ENCODE measurements at regions not wholly inside any gene's neighbourhood (a gene's known extent, or its start where the extent isn't known, plus 50 kb on each side); places are given as distances from the start of the nearest gene placed in this dataset.

DNA sequence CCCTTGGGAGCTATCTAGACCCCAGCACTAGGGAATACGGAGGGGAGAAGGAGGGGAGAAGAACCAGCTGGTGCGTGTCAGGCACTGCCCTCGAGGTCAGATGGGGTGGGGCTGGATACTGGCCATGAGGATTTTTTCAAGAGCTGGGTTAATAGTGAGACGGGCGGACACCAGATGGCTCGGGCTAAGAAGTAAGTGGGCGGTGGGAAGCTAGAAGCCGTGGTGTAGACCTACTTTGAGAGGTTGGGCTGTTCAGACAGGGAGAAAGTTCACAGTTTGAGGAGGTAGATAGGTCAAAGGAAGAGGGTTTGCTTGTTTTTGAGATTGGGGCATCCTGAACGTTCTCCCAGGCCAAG lies 303.8 kb downstream of the SEC14L1 start:
- Mint-ChIP-seq H3K27me3 (ENCODE audit: low read depth, poor library complexity) (peaks cover 4% of the 10 kb centered on the region), H3K36me3 (ENCODE audit: low read depth) (peaks cover 15% of the 10 kb centered on the region), H3K27ac (peak overlapping the region; percentile 82), H3K4me3 (peak overlapping the region; percentile 61), H3K4me1 (peaks cover 99% of the 10 kb centered on the region), H3K9me3 (no peaks in the 10 kb centered on the region)
- peak; percentile 51 for DNase-seq
- TF ChIP-seq, protein P1, sequence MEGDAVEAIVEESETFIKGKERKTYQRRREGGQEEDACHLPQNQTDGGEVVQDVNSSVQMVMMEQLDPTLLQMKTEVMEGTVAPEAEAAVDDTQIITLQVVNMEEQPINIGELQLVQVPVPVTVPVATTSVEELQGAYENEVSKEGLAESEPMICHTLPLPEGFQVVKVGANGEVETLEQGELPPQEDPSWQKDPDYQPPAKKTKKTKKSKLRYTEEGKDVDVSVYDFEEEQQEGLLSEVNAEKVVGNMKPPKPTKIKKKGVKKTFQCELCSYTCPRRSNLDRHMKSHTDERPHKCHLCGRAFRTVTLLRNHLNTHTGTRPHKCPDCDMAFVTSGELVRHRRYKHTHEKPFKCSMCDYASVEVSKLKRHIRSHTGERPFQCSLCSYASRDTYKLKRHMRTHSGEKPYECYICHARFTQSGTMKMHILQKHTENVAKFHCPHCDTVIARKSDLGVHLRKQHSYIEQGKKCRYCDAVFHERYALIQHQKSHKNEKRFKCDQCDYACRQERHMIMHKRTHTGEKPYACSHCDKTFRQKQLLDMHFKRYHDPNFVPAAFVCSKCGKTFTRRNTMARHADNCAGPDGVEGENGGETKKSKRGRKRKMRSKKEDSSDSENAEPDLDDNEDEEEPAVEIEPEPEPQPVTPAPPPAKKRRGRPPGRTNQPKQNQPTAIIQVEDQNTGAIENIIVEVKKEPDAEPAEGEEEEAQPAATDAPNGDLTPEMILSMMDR (IDR thresholded peaks at IDR 0.05): no peak

- H3K27me3 Mint-ChIP-seq (ENCODE audit: low read depth, poor library complexity): peaks cover 4% of the 10 kb centered on the region
- no peak for DNase-seq
- peaks cover 15% of the 10 kb centered on the region for H3K36me3 Mint-ChIP-seq (ENCODE audit: low read depth)
- peak overlapping the region; percentile 61 for H3K4me3 Mint-ChIP-seq
- no peaks in the 10 kb centered on the region for H3K9me3 Mint-ChIP-seq
- H3K4me1 Mint-ChIP-seq: peaks cover 99% of the 10 kb centered on the region
- H3K27ac Mint-ChIP-seq: peak overlapping the region; percentile 82
- TF ChIP-seq, protein P1 (IDR thresholded peaks at IDR 0.05): no peak
Observed at GRCh38 chr17:77444984-77445759, 304.4 kb downstream of the SEC14L1 start.

DNA sequence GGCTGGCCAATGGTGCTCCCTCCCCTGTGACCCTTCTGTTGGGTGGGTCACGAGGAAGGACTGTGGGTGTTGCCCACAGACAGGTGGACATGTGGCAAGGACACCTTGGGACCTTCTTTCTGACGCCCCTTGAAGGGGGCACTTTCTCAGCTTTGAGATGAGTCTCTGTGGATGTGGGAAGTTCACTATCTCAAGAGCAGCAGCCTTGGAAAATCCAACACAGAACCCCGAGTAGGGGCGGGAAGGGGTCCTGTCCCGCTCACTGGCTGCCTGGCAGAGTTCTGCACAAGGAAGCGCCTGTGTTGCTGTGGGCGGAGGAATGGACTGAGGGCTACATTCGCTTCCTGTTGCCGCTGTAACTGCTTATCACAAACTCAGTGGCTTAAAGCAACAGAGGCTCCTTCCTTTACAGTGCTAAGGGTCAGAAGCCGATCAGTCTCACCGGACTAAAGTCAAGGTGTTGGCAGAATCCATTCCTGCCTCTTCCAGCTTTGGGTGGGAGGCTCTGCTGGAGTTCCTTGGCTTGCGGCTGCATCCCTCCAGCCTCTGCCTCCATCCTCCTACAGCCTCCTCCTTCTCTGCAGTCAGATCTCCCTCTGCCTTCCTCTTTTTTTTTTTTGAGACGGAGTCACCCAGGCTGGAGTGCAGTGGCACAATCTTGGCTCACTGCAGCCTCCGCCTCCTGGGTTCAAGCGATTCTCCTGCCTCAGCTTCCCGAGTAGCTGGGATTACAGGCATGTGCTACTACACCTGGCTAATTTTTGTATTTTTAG lies 305.2 kb downstream of the SEC14L1 start:
- Mint-ChIP-seq H3K36me3 (ENCODE audit: low read depth) (peaks cover 15% of the 10 kb centered on the region), H3K9me3 (no peaks in the 10 kb centered on the region), H3K4me3 (no peak overlapping the region), H3K27ac (peak overlapping the region; percentile 75), H3K4me1 (peaks cover 99% of the 10 kb centered on the region), H3K27me3 (ENCODE audit: low read depth, poor library complexity) (peaks cover 4% of the 10 kb centered on the region)
- TF ChIP-seq, protein P1 (IDR thresholded peaks at IDR 0.05): no peak
- DNase-seq: no peak

GRCh38 chr17:77446940-77447634 lies 306.3 kb downstream of the SEC14L1 start:
- Mint-ChIP-seq H3K9me3 (no peaks in the 10 kb centered on the region), H3K27me3 (ENCODE audit: low read depth, poor library complexity) (peaks cover 4% of the 10 kb centered on the region), H3K27ac (peak overlapping the region; percentile 92), H3K36me3 (ENCODE audit: low read depth) (peaks cover 10% of the 10 kb centered on the region), H3K4me1 (peaks cover 94% of the 10 kb centered on the region), H3K4me3 (no peak overlapping the region)
- DNase-seq: no peak
- TF ChIP-seq, protein P1 (IDR thresholded peaks at IDR 0.05): no peak

DNA sequence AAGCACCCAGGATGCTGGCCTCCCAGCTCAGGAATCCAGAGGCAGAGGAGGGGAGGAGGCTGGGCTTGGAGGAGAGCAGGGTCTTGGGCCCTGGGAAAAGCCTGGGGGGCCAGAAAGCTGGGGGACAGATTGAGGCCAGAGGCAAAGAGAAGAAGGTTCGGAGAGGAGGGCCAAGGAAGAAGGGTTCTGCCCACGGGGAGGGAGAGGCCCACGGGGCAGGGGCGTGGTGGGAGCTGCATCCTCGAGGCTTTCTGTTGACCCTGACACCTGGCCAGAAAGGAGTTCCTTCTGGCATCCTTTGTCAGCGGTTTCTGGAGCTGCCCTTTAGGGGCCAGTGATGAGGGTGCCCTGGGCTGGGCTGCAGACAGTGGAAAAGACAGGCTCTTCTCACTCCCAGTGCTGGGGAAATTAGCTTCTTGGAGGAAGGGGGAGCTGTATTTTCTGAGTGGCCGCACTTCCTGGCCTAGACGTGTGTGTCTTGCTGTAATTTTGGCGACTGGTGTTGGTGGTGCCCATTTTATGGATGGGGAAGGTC lies 308.7 kb downstream of the SEC14L1 start:
- TF ChIP-seq, protein P1 (IDR thresholded peaks at IDR 0.05): no peak
- peaks cover 9% of the 10 kb centered on the region for H3K36me3 Mint-ChIP-seq (ENCODE audit: low read depth)
- peaks cover 94% of the 10 kb centered on the region for H3K4me1 Mint-ChIP-seq

More for the DNA sequence above, 308.7 kb downstream of the SEC14L1 start:
- DNase-seq: no peak
- H3K27ac Mint-ChIP-seq: peak overlapping the region; percentile 99
- H3K27me3 Mint-ChIP-seq (ENCODE audit: low read depth, poor library complexity): no peaks in the 10 kb centered on the region
- H3K4me3 Mint-ChIP-seq: peak overlapping the region; percentile 92
- no peaks in the 10 kb centered on the region for H3K9me3 Mint-ChIP-seq
